K562 (cell line): ENCODE measurements at regions not wholly inside any gene's neighbourhood (a gene's known extent, or its start where the extent isn't known, plus 50 kb on each side); places are given as distances from the start of the nearest gene placed in this dataset.

Experiments
- CREB3 ChIP-seq: fragments of 450-650 bp; conservative IDR thresholded peaks from 2 replicates; pipeline ENCODE4 v1.6.1; 2016; ENCODE audit warnings: missing genetic modification characterization, low read depth, mild to moderate bottlenecking, missing compliant biosample characterization, moderate library complexity
- FUS ChIP-seq: fragments of 200-400 bp; formaldehyde crosslinking; optimal IDR thresholded peaks from 2 replicates; pipeline ENCODE3; 2017; ENCODE audit warnings: low read depth, low read length
- GATAD2A ChIP-seq: fragments of 450-650 bp; IDR thresholded peaks from 2 replicates; pipeline ENCODE4 v1.6.1; 2017
- NCOA2 ChIP-seq, 2 experiments: fragments of 450-650 bp; IDR thresholded peaks; 2 replicates each; pipeline ENCODE4 v1.6.1; 2018; ENCODE audit warnings: mild to moderate bottlenecking in 2 of 2, moderate library complexity in 1 of 2; ENCODE audit not compliant: partially characterized antibody in 2 of 2
- POU5F1 ChIP-seq: fragments of 150-350 bp; IDR thresholded peaks from 2 replicates; pipeline ENCODE4 v1.6.1; 2014; ENCODE audit warnings: borderline replicate concordance, low read length, low read depth, mild to moderate bottlenecking; ENCODE audit not compliant: partially characterized antibody
- SNAPC5 ChIP-seq: fragments of 250-450 bp; sonication (Bioruptor Pico); IDR thresholded peaks from 2 replicates; pipeline ENCODE4 v1.8.0; 2021; ENCODE audit warnings: moderate library complexity, mild to moderate bottlenecking, inconsistent platforms
- TAF1 ChIP-seq: IDR thresholded peaks from 2 replicates; pipeline ENCODE4 v1.6.1; 2011; ENCODE audit warnings: mild to moderate bottlenecking, low read length, moderate library complexity; ENCODE audit not compliant: insufficient read depth, control insufficient read depth, severe bottlenecking; ENCODE audit errors: extremely low read depth
- ZHX1 ChIP-seq: fragments of 150-350 bp; conservative IDR thresholded peaks from 2 replicates; pipeline ENCODE4 v1.6.1; 2014; ENCODE audit warnings: low read length

- TF ChIP-seq NCOA2 (IDR thresholded peaks at IDR 0.05; ENCODE audit: partially characterized antibody in 2 of 2) (no peak), SNAPC5 (no peak), POU5F1 (no peak), FUS (no peak), CREB3 (tag) (no peak), TAF1 (no peak), ZHX1 (no peak), GATAD2A (no peak)
These were observed 244.6 kb upstream of the TET2 start for GRCh38 chr4:104901961-104902605.
